MG63 (cell line): ENCODE measurements at regions not wholly inside any gene's neighbourhood (a gene's known extent, or its start where the extent isn't known, plus 50 kb on each side); places are given as distances from the start of the nearest gene placed in this dataset.

Source experiments
- DNase-seq: peaks from one replicate; pipeline ENCODE4 v3.0.0-alpha.2; 2020
- H3K27me3 ChIP-seq: fragments of 250-450 bp; sonication (Bioruptor Pico); 2 replicates; pipeline ENCODE4 v1.5.1; 2020; ENCODE audit warnings: mild to moderate bottlenecking, moderate library complexity
- H3K36me3 ChIP-seq: fragments of 250-450 bp; sonication (Bioruptor Pico); 2 replicates; pipeline ENCODE4 v1.5.1; 2020; ENCODE audit warnings: mild to moderate bottlenecking, moderate library complexity
- H3K4me3 ChIP-seq: fragments of 250-450 bp; sonication (Bioruptor Pico); 2 replicates; pipeline ENCODE4 v1.5.1; 2020; ENCODE audit warnings: mild to moderate bottlenecking, moderate library complexity
- H3K9me3 ChIP-seq: fragments of 250-450 bp; sonication (Bioruptor Pico); 2 replicates; pipeline ENCODE4 v1.5.1; 2020; ENCODE audit warnings: mild to moderate bottlenecking, moderate library complexity

GRCh38 chr2:134086594-134087219 lies 167.2 kb upstream of the MGAT5 start:
- Histone ChIP-seq H3K27me3 (no peaks in the 10 kb centered on the region), H3K36me3 (no peaks in the 10 kb centered on the region), H3K9me3 (no peaks in the 10 kb centered on the region), H3K4me3 (no peak overlapping the region)
- DNase-seq = no peak

DNA sequence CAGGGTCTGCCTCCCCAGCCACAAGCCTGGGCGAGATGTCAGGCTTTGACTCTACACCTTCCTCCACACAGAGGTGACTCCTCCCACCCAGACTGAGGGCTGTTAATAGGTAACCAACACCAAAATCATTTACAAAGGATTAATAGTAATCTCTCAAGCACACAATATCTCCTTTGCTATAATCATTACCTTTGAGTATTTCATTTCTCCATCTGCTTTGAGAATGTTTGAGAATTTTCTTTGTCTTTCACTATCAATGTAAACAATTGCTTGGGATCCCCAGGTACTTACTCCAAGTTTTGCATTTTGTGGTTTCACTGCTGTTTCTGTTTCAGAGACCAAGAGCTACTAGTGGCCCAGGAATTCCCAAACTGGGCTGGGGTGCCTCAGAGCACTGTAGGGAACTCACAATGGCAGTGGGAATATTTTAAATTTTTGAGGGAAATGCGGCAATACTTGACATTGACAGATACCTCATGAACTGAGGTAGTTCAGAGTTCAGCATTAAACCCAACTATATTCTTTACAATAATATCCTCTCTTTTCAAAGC lies 166.4 kb upstream of the MGAT5 start:
- Histone ChIP-seq H3K4me3 (no peak overlapping the region), H3K36me3 (no peaks in the 10 kb centered on the region), H3K9me3 (no peaks in the 10 kb centered on the region), H3K27me3 (no peaks in the 10 kb centered on the region)
- no peak for DNase-seq

- DNase-seq = no peak
- Histone ChIP-seq H3K36me3 (no peaks in the 10 kb centered on the region), H3K27me3 (no peaks in the 10 kb centered on the region), H3K9me3 (no peaks in the 10 kb centered on the region), H3K4me3 (no peak overlapping the region)
These were observed 164.4 kb upstream of the MGAT5 start for GRCh38 chr2:134089454-134089853.

DNA sequence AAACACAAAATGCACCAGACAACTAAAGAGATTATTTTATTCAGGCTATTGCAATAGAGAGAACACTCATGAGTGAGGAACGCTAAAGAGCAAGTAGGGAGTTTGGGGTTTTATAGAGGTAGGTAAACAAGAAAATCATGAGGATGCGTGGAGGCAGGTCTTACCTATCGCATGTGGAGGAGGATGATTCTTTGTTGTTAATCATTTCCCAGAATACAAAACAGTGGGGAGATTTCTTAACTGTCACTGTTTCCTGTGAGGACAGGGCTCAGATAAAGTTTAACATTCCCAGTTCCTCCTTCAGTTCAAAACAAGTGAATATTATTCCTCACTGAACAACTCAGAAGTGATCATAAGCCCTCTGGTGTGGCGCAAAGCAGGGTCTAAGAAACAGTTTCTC lies 156.1 kb upstream of the MGAT5 start:
- no peak overlapping the region for H3K4me3 ChIP-seq
- no peak for DNase-seq
- no peaks in the 10 kb centered on the region for H3K27me3 ChIP-seq

DNA sequence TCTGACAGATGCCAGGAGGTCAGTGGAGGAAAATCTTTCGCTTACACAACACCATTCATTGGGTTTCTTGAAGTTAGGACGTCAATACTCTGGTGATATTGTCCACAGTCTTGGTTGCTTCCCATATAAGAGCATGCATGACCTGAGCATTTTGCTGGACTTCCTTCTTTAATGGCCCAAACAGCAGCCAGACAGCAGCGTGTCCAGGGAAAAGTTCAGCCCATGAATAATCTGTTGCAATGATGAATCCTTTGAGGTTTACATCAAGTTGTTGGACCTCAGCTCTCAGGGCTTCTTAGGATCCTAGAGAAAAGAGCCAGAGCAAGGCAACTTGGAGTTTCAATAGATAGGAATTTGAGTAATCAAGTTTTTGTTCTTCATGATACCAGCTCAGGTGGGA lies 155.6 kb upstream of the MGAT5 start:
- Histone ChIP-seq H3K9me3 (no peaks in the 10 kb centered on the region), H3K27me3 (no peaks in the 10 kb centered on the region)
- DNase-seq = no peak

More for the DNA sequence above, 156.1 kb upstream of the MGAT5 start:
- Histone ChIP-seq H3K36me3 (no peaks in the 10 kb centered on the region), H3K9me3 (no peaks in the 10 kb centered on the region)

DNA sequence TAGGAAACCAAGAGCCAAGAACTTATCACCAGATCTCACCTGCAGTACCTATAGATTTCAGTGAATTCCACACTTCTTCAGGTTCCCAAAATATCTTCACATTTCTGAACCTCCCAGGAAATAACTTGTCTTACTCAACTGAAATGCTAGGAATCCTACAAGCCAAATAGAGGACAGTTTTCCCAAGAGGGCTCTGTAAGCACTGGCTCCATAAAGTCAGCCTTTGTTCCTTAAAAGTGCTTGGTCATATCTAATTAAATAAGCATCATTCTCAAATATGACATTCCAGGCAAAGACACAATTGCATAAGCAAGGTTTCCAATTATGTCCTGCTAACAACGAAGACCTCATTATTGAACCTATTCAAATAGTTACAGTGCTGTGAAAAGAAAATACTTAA lies 154.6 kb upstream of the MGAT5 start:
- H3K4me3 ChIP-seq = no peak overlapping the region
- DNase-seq = no peak
- no peaks in the 10 kb centered on the region for H3K9me3 ChIP-seq
- H3K36me3 ChIP-seq = no peaks in the 10 kb centered on the region
- H3K27me3 ChIP-seq = no peaks in the 10 kb centered on the region

More for the DNA sequence above, 155.6 kb upstream of the MGAT5 start:
- H3K36me3 ChIP-seq = no peaks in the 10 kb centered on the region
- H3K4me3 ChIP-seq = no peak overlapping the region

DNA sequence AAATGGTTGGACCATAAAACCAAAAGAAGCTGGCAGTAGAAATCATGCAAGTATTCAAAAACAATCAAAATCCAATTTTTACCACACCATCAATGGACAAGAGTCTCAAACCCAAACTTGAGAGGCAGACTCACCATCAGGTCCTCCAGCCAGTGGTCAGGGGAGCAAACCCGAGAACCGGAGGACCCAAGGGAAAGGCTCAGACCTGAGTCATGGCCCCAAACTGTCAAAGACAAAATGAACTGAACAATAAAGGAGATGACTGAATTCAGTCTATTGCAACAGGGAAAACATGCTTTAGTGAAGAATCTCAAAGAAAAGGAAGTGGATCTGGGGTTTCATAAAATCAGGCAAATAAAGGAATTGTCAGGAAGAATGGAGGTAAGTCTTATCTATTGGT lies 150.7 kb upstream of the MGAT5 start:
- no peaks in the 10 kb centered on the region; the same call in 1 of the 2 replicates for H3K9me3 ChIP-seq
- no peaks in the 10 kb centered on the region for H3K27me3 ChIP-seq
- no peak for DNase-seq
- H3K36me3 ChIP-seq = no peaks in the 10 kb centered on the region
- no peak overlapping the region for H3K4me3 ChIP-seq

GRCh38 chr2:134104754-134105153 lies 149.1 kb upstream of the MGAT5 start:
- no peak for DNase-seq
- Histone ChIP-seq H3K36me3 (no peaks in the 10 kb centered on the region), H3K9me3 (no peaks in the 10 kb centered on the region; the same call in 1 of the 2 replicates), H3K4me3 (no peak overlapping the region), H3K27me3 (no peaks in the 10 kb centered on the region)

GRCh38 chr2:134107402-134107801 lies 146.5 kb upstream of the MGAT5 start:
- Histone ChIP-seq H3K27me3 (no peaks in the 10 kb centered on the region), H3K4me3 (no peak overlapping the region), H3K36me3 (no peaks in the 10 kb centered on the region), H3K9me3 (peaks cover 15% of the 10 kb centered on the region)
- no peak for DNase-seq

GRCh38 chr2:134108113-134108512 lies 145.8 kb upstream of the MGAT5 start:
- peaks cover 15% of the 10 kb centered on the region for H3K9me3 ChIP-seq
- no peak overlapping the region for H3K4me3 ChIP-seq
- H3K27me3 ChIP-seq = no peaks in the 10 kb centered on the region
- DNase-seq = no peak
- no peaks in the 10 kb centered on the region for H3K36me3 ChIP-seq

DNA sequence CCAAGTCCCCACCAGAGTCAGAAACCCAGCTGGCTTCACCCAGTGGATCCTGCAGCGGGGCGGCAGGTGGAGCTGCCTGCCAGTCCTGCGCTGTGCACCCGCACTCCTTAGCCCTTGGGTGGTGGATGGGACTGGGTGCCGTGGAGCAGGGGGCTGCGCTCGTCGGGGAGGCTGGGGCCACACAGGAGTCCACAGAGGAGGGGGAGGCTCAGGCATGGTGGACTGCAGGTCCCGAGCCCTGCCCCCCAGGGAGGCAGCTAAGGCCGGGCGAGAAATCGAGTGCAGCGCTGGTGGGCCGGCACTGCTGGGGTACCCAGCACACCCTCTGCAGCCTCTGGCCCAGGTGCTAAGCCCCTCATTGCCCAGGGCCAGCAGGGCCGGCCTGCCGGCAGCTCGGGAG lies 144.6 kb upstream of the MGAT5 start:
- DNase-seq = no peak
- no peaks in the 10 kb centered on the region for H3K36me3 ChIP-seq
- no peak overlapping the region for H3K4me3 ChIP-seq
- H3K9me3 ChIP-seq = peaks cover 15% of the 10 kb centered on the region
- no peaks in the 10 kb centered on the region for H3K27me3 ChIP-seq

- Histone ChIP-seq H3K9me3 (peaks cover 15% of the 10 kb centered on the region), H3K36me3 (no peaks in the 10 kb centered on the region), H3K27me3 (no peaks in the 10 kb centered on the region), H3K4me3 (no peak overlapping the region)
- no peak for DNase-seq
These were observed 144.1 kb upstream of the MGAT5 start for GRCh38 chr2:134109725-134110124.

DNA sequence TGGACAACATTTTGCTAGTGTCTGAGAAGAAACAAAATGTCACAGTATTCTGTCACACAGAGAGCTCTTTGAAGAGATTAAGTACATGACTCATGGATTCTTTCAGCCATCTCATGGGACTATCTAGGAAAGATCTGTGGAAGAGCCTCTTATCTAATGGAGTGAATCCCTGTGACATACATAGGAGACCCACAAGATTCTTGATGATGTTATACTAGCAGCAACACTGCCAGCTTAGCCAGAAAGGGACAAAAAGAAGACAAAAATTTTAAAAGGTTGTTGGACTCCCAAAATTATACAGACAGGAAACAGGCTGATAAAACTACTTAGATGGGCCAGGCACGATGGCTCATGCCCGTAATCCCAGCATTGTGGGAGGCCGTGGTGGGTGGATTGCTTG lies 143.3 kb upstream of the MGAT5 start:
- Histone ChIP-seq H3K36me3 (no peaks in the 10 kb centered on the region), H3K9me3 (peaks cover 15% of the 10 kb centered on the region), H3K4me3 (no peak overlapping the region), H3K27me3 (no peaks in the 10 kb centered on the region)
- DNase-seq = no peak

DNA sequence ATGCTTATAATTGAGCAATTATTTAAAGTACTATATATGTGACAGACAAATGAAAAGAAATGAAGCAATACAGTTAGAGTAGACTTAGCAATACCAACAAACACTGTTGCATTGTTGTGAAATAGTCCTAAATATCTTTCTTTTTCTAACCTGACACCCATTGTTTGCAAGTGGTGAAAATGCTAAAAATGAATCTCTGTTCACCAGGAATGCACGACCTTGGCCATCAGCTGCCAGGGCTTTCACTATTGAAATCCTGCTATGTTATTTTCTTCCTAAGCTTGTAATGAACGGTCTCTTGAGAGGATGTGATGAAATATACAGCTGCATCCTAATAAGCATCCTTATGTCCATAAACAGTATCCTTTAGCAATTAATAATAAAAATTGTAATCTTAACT lies 136.2 kb upstream of the MGAT5 start:
- Histone ChIP-seq H3K36me3 (no peaks in the 10 kb centered on the region), H3K27me3 (no peaks in the 10 kb centered on the region; the same call in 1 of the 2 replicates), H3K4me3 (no peak overlapping the region), H3K9me3 (no peaks in the 10 kb centered on the region)
- no peak for DNase-seq

DNA sequence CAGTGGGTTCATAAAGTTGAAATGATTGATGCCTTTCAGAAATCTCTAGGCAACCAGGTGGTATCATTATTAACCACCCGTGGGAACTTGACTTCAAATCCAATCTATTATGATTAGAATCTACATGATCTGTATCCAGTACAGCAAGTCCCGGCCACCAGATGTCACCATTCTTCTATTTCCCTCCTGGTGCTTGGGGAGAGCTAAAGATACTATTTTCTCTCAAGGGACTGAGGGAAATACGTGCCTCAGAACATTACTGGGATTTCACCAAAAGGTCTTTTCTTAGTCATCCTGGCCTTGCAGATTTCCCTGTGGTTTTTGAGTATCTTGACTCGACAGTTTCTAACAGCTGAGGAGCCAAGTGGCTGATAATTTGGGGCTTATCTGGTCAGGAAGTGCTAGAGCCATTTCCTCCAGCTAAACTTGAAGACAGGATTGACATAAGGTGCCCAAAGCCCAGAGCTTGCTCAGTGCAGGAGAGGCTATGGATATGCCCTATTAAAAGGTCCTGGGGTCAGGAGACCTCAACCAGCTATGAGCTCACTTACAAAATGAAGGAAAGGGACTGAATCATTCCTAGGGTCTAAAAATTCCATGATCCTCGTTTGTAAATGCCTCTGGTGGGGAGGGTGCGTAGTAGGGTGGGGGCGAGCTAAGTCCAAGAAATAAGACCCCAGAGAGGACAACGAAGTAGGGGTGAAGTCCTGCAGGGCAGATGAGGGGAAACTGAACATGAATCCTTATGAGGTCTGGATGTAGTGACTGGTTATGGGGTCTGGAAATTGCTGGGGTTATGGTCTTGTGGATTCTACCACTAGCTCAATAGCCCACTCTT lies 135.4 kb upstream of the MGAT5 start:
- no peaks in the 10 kb centered on the region for H3K9me3 ChIP-seq
- no peak overlapping the region for H3K4me3 ChIP-seq
- peak; percentile 82 for DNase-seq

DNA sequence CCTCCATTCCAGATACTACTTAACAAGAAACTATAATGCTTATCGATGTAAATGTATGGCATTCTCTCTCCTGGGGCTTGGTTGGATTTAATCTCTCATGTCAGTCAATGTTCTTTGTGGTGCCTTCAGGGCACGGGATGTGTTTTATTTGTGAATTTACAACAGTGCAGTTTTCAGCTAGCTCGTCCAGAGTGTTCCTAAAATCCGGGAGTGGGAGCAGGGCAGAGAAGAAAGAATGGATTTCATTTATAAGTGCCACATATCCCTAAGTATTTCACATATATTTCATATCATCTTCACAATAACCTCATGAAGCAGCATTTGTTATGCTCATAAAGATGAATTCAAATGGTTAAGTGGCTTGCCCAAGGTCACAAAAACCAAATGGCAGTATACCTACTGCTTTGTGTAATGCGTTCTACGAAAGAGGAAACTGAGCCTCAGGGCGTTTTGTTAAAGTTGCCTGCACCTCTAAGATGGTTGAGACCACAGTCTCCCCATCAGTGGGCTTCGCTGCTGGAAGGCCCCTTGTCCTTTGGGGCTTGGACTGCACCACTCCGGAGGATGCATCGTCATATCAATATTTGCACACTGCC lies 134.7 kb upstream of the MGAT5 start:
- Histone ChIP-seq H3K9me3 (no peaks in the 10 kb centered on the region), H3K4me3 (peak overlapping the region; percentile 82), H3K27me3 (no peaks in the 10 kb centered on the region; the same call in 1 of the 2 replicates), H3K36me3 (no peaks in the 10 kb centered on the region)
- DNase-seq = no peak

More for the DNA sequence above, 135.4 kb upstream of the MGAT5 start:
- Histone ChIP-seq H3K36me3 (no peaks in the 10 kb centered on the region), H3K27me3 (no peaks in the 10 kb centered on the region; the same call in 1 of the 2 replicates)

GRCh38 chr2:134119713-134120405 lies 134.0 kb upstream of the MGAT5 start:
- H3K9me3 ChIP-seq = no peaks in the 10 kb centered on the region
- DNase-seq = peak; percentile 91
- no peaks in the 10 kb centered on the region for H3K36me3 ChIP-seq
- H3K27me3 ChIP-seq = no peaks in the 10 kb centered on the region; the same call in 1 of the 2 replicates
- peak overlapping the region; percentile 82 for H3K4me3 ChIP-seq
